OCI-LY7 (cell line): ENCODE measurements at regions not wholly inside any gene's neighbourhood (a gene's known extent, or its start where the extent isn't known, plus 50 kb on each side); places are given as distances from the start of the nearest gene placed in this dataset.

Experiments used
- BruUV-seq: library from RNA; stranded (reverse); fragments of 400-500 nt; replicated peaks from 2 replicates; lab custom pipeline; 2021; lab: Mats Ljungman, UMichigan
- CTCF ChIA-PET: fragments of 300-600 bp; sonication (Branson Sonifier 250); formaldehyde crosslinking; loops from one replicate; lab custom pipeline; 2022; ENCODE audit warnings: antibody characterized with exemption; ENCODE audit not compliant: unreplicated experiment; lab: Charles Lee
- POLR2A ChIA-PET: fragments of 300-600 bp; sonication (Branson Sonifier 250); formaldehyde crosslinking; loops from one replicate; lab custom pipeline; 2022; ENCODE audit warnings: antibody characterized with exemption; lab: Charles Lee
- DNase-seq: peaks from one replicate; pipeline ENCODE4 v3.0.0-alpha.2; 2015; ENCODE audit warnings: low spot score
- H2AFZ ChIP-seq: fragments of 200-600 bp; sonication (generic), shearing (Covaris generic); 2 replicates; pipeline ENCODE4 v1.6.1; 2014; ENCODE audit warnings: mild to moderate bottlenecking, antibody characterized with exemption, low read length, moderate library complexity
- H3K27ac ChIP-seq: fragments of 200-600 bp; sonication (generic); 2 replicates; pipeline ENCODE4 v1.5.1; 2014; ENCODE audit warnings: mixed run types, low read depth, mild to moderate bottlenecking, moderate library complexity, low read length, inconsistent platforms; ENCODE audit not compliant: poor library complexity, severe bottlenecking
- H3K36me3 ChIP-seq: fragments of 200-600 bp; sonication (generic); 2 replicates; pipeline ENCODE4 v1.6.1; 2014; ENCODE audit warnings: mild to moderate bottlenecking, antibody characterized with exemption, low read length, moderate library complexity, mixed read lengths; ENCODE audit not compliant: insufficient read depth
- H3K4me1 ChIP-seq: fragments of 200-600 bp; sonication (generic); 2 replicates; pipeline ENCODE4 v1.5.1; 2014; ENCODE audit warnings: mild to moderate bottlenecking, low read length; ENCODE audit not compliant: insufficient read depth, poor library complexity, severe bottlenecking
- H3K4me2 ChIP-seq: fragments of 200-600 bp; sonication (generic); 2 replicates; pipeline ENCODE4 v1.6.1; 2014; ENCODE audit warnings: mild to moderate bottlenecking, low read length
- H3K4me3 ChIP-seq: fragments of 200-600 bp; sonication (generic); 2 replicates; pipeline ENCODE4 v1.5.1; 2014; ENCODE audit warnings: mild to moderate bottlenecking, low read depth, low read length; ENCODE audit not compliant: poor library complexity, severe bottlenecking
- H3K79me2 ChIP-seq: fragments of 200-600 bp; sonication (generic); 2 replicates; pipeline ENCODE4 v1.6.1; 2016; ENCODE audit warnings: low read depth, mild to moderate bottlenecking, low read length, moderate library complexity, mixed read lengths; ENCODE audit not compliant: insufficient read depth
- H3K9me2 ChIP-seq: fragments of 200-600 bp; sonication (generic); 2 replicates; pipeline ENCODE4 v1.6.1; 2016; ENCODE audit warnings: mild to moderate bottlenecking, low read length, mixed read lengths; ENCODE audit not compliant: insufficient read depth
- H3K9me3 ChIP-seq: fragments of 200-600 bp; sonication (generic); 2 replicates; pipeline ENCODE4 v1.6.1; 2014; ENCODE audit warnings: mild to moderate bottlenecking, mixed run types, low read length, mixed read lengths
- H4K20me1 ChIP-seq: fragments of 200-600 bp; sonication (generic); 2 replicates; pipeline ENCODE4 v1.6.1; 2014; ENCODE audit warnings: mild to moderate bottlenecking, antibody characterized with exemption, low read length, moderate library complexity, mixed read lengths; ENCODE audit not compliant: insufficient read depth
- EZH2phosphoT487 ChIP-seq: fragments of 200-600 bp; sonication (generic); IDR thresholded peaks from 2 replicates; pipeline ENCODE4 v1.6.1; 2018; ENCODE audit warnings: low read depth, borderline replicate concordance, mild to moderate bottlenecking, mixed run types, antibody characterized with exemption, low read length, moderate library complexity, mixed read lengths
- intact Hi-C: fragments of 100-400 bp; cut with micrococcal nuclease; formaldehyde crosslinking; loops from one replicate; pipeline ENCODE4 v1.10.0; 2022; ENCODE audit not compliant: unreplicated experiment
- TF ChIP-seq, protein P1 (sequence below): fragments of 200-600 bp; sonication (generic); conservative IDR thresholded peaks from 2 replicates; pipeline ENCODE4 v1.5.1; 2014; ENCODE audit warnings: mild to moderate bottlenecking, antibody characterized with exemption, low read length, moderate library complexity, mixed read lengths

DNA sequence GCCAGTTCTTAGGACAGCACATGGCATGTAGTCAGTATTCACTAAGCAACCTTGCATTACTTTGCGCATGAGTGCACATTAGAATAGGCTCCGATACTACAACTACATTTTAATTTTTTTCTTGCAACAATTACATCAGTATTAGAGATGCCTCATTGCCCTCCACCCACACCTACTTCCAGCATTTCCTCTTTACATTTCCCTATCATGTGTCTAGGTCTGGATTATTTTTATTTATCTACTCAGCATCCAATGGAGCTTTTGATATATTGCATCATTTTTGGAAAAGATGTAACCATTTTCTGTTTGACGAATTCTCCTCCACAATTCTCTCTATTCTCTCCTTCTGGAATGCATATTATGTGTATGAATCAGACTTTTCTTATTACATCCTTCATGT is 258.2 kb upstream of the GLI3 start:
- TF ChIP-seq, protein P1, sequence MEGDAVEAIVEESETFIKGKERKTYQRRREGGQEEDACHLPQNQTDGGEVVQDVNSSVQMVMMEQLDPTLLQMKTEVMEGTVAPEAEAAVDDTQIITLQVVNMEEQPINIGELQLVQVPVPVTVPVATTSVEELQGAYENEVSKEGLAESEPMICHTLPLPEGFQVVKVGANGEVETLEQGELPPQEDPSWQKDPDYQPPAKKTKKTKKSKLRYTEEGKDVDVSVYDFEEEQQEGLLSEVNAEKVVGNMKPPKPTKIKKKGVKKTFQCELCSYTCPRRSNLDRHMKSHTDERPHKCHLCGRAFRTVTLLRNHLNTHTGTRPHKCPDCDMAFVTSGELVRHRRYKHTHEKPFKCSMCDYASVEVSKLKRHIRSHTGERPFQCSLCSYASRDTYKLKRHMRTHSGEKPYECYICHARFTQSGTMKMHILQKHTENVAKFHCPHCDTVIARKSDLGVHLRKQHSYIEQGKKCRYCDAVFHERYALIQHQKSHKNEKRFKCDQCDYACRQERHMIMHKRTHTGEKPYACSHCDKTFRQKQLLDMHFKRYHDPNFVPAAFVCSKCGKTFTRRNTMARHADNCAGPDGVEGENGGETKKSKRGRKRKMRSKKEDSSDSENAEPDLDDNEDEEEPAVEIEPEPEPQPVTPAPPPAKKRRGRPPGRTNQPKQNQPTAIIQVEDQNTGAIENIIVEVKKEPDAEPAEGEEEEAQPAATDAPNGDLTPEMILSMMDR, result no peak
- TF ChIP-seq EZH2phosphoT487, result no peak
- Histone ChIP-seq H3K27ac (no peak overlapping the region), H3K9me3 (no peaks in the 10 kb centered on the region), H3K36me3 (no peaks in the 10 kb centered on the region), H3K79me2 (no peaks in the 10 kb centered on the region), H3K9me2 (no peaks in the 10 kb centered on the region), H3K4me1 (no peaks in the 10 kb centered on the region), H3K4me3 (no peak overlapping the region), H3K4me2 (no peak overlapping the region), H4K20me1 (no peaks in the 10 kb centered on the region), H2AFZ (no peak overlapping the region)
- BruUV-seq, result no TSS peak
- ChIA-PET CTCF (no interaction called here), POLR2A (no interaction called here)
- DNase-seq, result no peak
- intact Hi-C loops, result no loop called here

DNA sequence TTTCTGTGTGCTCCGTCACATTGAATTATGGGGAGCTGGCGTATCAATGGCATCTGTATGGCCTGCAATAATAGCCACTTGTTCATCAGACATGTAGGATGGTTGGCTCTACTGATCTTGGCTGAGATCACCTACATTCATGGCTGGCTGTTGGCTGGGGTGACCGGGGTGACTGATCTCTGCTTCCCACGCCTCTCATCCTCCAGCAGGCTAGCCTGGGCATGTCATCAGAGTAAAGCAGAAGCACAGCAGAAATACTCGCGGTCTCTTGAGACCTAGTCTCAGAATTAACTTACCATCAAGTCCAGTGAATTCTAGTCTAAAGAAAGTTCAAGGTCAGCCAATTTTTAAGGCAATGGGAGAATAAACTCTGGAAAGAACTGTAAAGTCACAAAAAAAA is 257.7 kb upstream of the GLI3 start:
- ChIA-PET CTCF (no interaction called here), POLR2A (no interaction called here)

DNA sequence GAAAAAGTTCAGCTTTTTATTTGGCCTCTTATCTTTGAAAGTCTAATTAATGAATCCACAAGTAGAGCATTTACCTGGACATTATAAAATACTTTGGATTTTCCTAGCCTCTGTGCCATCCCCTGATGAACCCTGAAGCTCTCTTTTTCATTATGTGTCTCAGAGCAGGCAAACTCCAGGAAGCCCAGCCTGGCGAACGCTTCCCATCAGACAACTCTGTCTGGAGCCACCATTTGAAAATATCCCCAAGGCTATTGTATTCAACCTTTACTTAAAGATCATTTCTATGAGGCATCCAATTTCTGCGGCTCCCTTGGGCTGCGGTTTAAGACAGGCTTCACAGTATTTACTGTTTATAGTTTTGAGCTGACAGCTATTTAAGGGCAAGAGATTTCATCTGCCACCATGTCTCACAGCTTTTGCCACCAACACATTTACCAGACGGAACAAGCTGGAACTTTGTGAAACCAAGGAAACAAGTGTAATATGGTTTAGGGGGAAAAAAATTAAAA is 257.2 kb upstream of the GLI3 start:
- POLR2A ChIA-PET, result interaction anchor here (0.7 kb wide), 1 partner anchor 9 kb away, joined by 3 read pairs; no protein-coding TSS in a partner anchor
- H3K27ac ChIP-seq, result no peak overlapping the region
- CTCF ChIA-PET, result no interaction called here
- no peaks in the 10 kb centered on the region for H3K9me3 ChIP-seq
- no peaks in the 10 kb centered on the region for H3K36me3 ChIP-seq
- TF ChIP-seq, protein P1, result no peak
- no peak for TF ChIP-seq EZH2phosphoT487
- H3K9me2 ChIP-seq, result no peaks in the 10 kb centered on the region
- no peak for DNase-seq
- intact Hi-C loops, result no loop called here
- no peaks in the 10 kb centered on the region for H3K79me2 ChIP-seq
- H3K4me2 ChIP-seq, result no peak overlapping the region
- no peaks in the 10 kb centered on the region for H4K20me1 ChIP-seq
- no peaks in the 10 kb centered on the region for H3K4me1 ChIP-seq
- no peak overlapping the region for H3K4me3 ChIP-seq
- H2AFZ ChIP-seq, result no peak overlapping the region
- BruUV-seq, result no TSS peak

More for the DNA sequence above, 257.7 kb upstream of the GLI3 start:
- Histone ChIP-seq H3K9me2 (no peaks in the 10 kb centered on the region), H4K20me1 (no peaks in the 10 kb centered on the region), H3K9me3 (no peaks in the 10 kb centered on the region), H3K79me2 (no peaks in the 10 kb centered on the region), H2AFZ (no peak overlapping the region), H3K4me3 (no peak overlapping the region), H3K36me3 (no peaks in the 10 kb centered on the region), H3K27ac (no peak overlapping the region), H3K4me1 (no peaks in the 10 kb centered on the region), H3K4me2 (no peak overlapping the region)
- no TSS peak for BruUV-seq
- no peak for DNase-seq
- TF ChIP-seq, protein P1, result no peak
- TF ChIP-seq EZH2phosphoT487, result no peak
- intact Hi-C loops, result no loop called here
